Liver (tissue), 8 donors: ENCODE measurements at regions not wholly inside any gene's neighbourhood (a gene's known extent, or its start where the extent isn't known, plus 50 kb on each side); places are given as distances from the start of the nearest gene placed in this dataset.
A peak's percentile ranks its signal among the peaks of the same experiment; 100 is the strongest.

ENCODE experiments used
- DNase-seq: peaks from one replicate; pipeline ENCODE4 v3.0.0-alpha.2; 2017; ENCODE audit warnings: low spot score
- H3K27ac ChIP-seq, 2 donors: one replicate each; pipeline ENCODE4 v1.7.0; 2013; ENCODE audit warnings: inconsistent platforms in 2 of 2, low read length in 2 of 2, control low read depth in 1 of 2, low read depth in 1 of 2, mild to moderate bottlenecking in 1 of 2
- H3K27me3 ChIP-seq, 4 donors: one replicate each; pipeline versions ENCODE4 v1.6.1 to v1.7.0; 2013; ENCODE audit warnings: low read length in 3 of 4, inconsistent platforms in 1 of 4, mild to moderate bottlenecking in 1 of 4, moderate library complexity in 1 of 4; ENCODE audit not compliant: control insufficient read depth in 4 of 4, insufficient read depth in 4 of 4
- H3K36me3 ChIP-seq, 4 donors: one replicate each; pipeline versions ENCODE4 v1.6.1 to v1.7.0; 2013; ENCODE audit warnings: low read length in 3 of 4, mild to moderate bottlenecking in 3 of 4, low read depth in 1 of 4, moderate library complexity in 1 of 4; ENCODE audit not compliant: control insufficient read depth in 4 of 4, insufficient read depth in 3 of 4
- H3K4me1 ChIP-seq, 4 donors: one replicate each; pipeline versions ENCODE4 v1.6.1 to v1.7.0; 2013; ENCODE audit warnings: low read length in 3 of 4, mild to moderate bottlenecking in 3 of 4, moderate library complexity in 1 of 4; ENCODE audit not compliant: control insufficient read depth in 4 of 4, insufficient read depth in 4 of 4
- H3K4me3 ChIP-seq, 3 donors: one replicate each; pipeline versions ENCODE4 v1.6.1 to v1.7.0; 2013; ENCODE audit warnings: low read length in 3 of 3, control low read depth in 1 of 3, low read depth in 1 of 3, mild to moderate bottlenecking in 1 of 3
- H3K9ac ChIP-seq, 2 donors: one replicate each; pipeline ENCODE4 v1.7.0; 2013; ENCODE audit warnings: low read length in 2 of 2, mild to moderate bottlenecking in 2 of 2, moderate library complexity in 2 of 2, control low read depth in 1 of 2, low read depth in 1 of 2
- H3K9me3 ChIP-seq, 4 donors: one replicate each; pipeline versions ENCODE4 v1.6.1 to v1.7.0; 2013; ENCODE audit warnings: low read length in 3 of 4; ENCODE audit not compliant: control insufficient read depth in 4 of 4
- EGR1 ChIP-seq, 2 donors: IDR thresholded peaks; 2 replicates each; pipeline ENCODE4 v1.6.1; 2016 to 2018; ENCODE audit warnings: antibody characterized with exemption in 2 of 2, low read depth in 2 of 2
- FOXA1 ChIP-seq: IDR thresholded peaks from 2 replicates; pipeline ENCODE4 v1.6.1; 2016; ENCODE audit warnings: antibody characterized with exemption
- FOXA2 ChIP-seq: IDR thresholded peaks from 2 replicates; pipeline ENCODE4 v1.6.1; 2016; ENCODE audit warnings: antibody characterized with exemption
- GABPA ChIP-seq, 2 donors: IDR thresholded peaks in 1 of 2; conservative IDR thresholded peaks in 1 of 2; 2 replicates each; pipeline ENCODE4 v1.6.1; 2016; ENCODE audit warnings: antibody characterized with exemption in 2 of 2, mild to moderate bottlenecking in 1 of 2, moderate library complexity in 1 of 2
- HNF4A ChIP-seq, 2 donors: conservative IDR thresholded peaks; 2 replicates each; pipeline ENCODE4 v1.6.1; 2016; ENCODE audit warnings: antibody characterized with exemption in 2 of 2, mild to moderate bottlenecking in 2 of 2
- HNF4G ChIP-seq: IDR thresholded peaks from 2 replicates; pipeline ENCODE4 v1.6.1; 2016; ENCODE audit warnings: antibody characterized with exemption
- JUND ChIP-seq, 2 donors: IDR thresholded peaks; 2 replicates each; pipeline ENCODE4 v1.6.1; 2016; ENCODE audit warnings: antibody characterized with exemption in 2 of 2
- NR2F2 ChIP-seq: IDR thresholded peaks from 2 replicates; pipeline ENCODE4 v1.6.1; 2016; ENCODE audit warnings: antibody characterized with exemption
- RAD21 ChIP-seq, 2 donors: IDR thresholded peaks; 2 replicates each; pipeline ENCODE4 v1.6.1; 2016; ENCODE audit warnings: antibody characterized with exemption in 2 of 2, mild to moderate bottlenecking in 2 of 2
- RXRA ChIP-seq, 2 donors: IDR thresholded peaks; 2 replicates each; pipeline ENCODE4 v1.6.1; 2017 to 2018; ENCODE audit warnings: antibody characterized with exemption in 2 of 2, mild to moderate bottlenecking in 1 of 2
- SP1 ChIP-seq: IDR thresholded peaks from 2 replicates; pipeline ENCODE4 v1.6.1; 2018; ENCODE audit warnings: antibody characterized with exemption, mild to moderate bottlenecking
- TAF1 ChIP-seq: conservative IDR thresholded peaks from 2 replicates; pipeline ENCODE4 v1.6.1; 2016; ENCODE audit warnings: antibody characterized with exemption, mild to moderate bottlenecking
- YY1 ChIP-seq: IDR thresholded peaks from 2 replicates; pipeline ENCODE4 v1.6.1; 2016; ENCODE audit warnings: antibody characterized with exemption, mild to moderate bottlenecking
- WGBS: extraction: QIAGEN DNeasy Blood & Tissue Kit; methylation state at CpG from one replicate; pipeline ENCODE4 v1.1.7; 2013; 5-methylcytosine and 5-hydroxymethylcytosine counted together
- TF ChIP-seq, protein P1 (sequence below): fragments of 150-350 bp; IDR thresholded peaks from 2 replicates; pipeline ENCODE4 v1.5.1; 2017; ENCODE audit warnings: improper control_type of control experiment, low read depth, low read length; ENCODE audit not compliant: missing input control
- TF ChIP-seq, protein P2 (sequence below): IDR thresholded peaks from 2 replicates; pipeline ENCODE4 v1.6.1; 2016; ENCODE audit warnings: antibody characterized with exemption, mild to moderate bottlenecking
- TF ChIP-seq, protein P3 (sequence below): IDR thresholded peaks from 2 replicates; pipeline ENCODE4 v1.6.1; 2016; ENCODE audit warnings: antibody characterized with exemption
- TF ChIP-seq, protein P4 (sequence below): IDR thresholded peaks from 2 replicates; pipeline ENCODE4 v1.6.1; 2016; ENCODE audit warnings: antibody characterized with exemption
- TF ChIP-seq, protein P5 (sequence below): IDR thresholded peaks from 2 replicates; pipeline ENCODE4 v1.6.1; 2016; ENCODE audit warnings: antibody characterized with exemption
- donor health status: healthy.
- donor health status: healthy.
- donor health status: healthy.
- donor health status: healthy.
- donor health status: healthy.

DNA sequence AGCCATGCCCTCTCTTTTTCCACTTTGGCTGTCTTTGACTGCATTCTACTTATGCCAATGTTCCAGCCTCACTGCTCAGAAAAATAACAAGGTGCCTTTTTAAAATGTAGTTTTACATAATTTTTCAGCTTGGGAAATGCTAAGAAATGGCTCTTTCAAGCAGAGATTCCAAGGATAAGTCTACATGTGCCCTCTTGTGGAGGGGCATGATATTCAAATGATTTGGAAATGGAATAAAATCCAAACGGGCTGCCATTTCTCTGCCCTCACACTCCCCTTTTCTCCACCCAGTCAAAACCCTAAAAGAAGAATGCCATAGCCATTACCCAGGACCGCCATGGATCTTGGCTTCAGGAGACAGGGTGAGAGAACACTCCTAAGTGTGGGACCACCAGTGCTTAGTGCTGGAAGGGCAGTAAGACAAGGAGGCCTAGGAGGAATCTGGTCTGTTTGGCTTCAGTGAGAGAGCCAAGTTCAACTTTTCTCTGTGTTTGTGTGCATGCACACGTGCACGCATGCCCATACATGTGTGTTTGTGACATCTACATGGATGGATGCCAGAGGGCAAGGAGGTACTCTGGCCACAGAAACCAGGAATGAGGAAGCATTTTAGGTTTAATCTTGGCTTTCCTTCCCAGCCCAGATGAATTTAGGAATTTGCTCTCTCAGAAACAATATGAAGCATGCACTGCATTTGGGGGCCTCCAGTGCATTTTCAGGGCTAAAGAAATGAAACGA lies 174.0 kb upstream of the SLC14A2 start:
- Histone ChIP-seq H3K9ac (no peak overlapping the region), H3K27me3 (no peaks in the 10 kb centered on the region), H3K9me3 (no peaks in the 10 kb centered on the region), H3K27ac (no peak overlapping the region), H3K36me3 (no peaks in the 10 kb centered on the region), H3K4me3 (no peak overlapping the region), H3K4me1 (no peaks in the 10 kb centered on the region)
- no peak for DNase-seq
- TF ChIP-seq, protein P1, sequence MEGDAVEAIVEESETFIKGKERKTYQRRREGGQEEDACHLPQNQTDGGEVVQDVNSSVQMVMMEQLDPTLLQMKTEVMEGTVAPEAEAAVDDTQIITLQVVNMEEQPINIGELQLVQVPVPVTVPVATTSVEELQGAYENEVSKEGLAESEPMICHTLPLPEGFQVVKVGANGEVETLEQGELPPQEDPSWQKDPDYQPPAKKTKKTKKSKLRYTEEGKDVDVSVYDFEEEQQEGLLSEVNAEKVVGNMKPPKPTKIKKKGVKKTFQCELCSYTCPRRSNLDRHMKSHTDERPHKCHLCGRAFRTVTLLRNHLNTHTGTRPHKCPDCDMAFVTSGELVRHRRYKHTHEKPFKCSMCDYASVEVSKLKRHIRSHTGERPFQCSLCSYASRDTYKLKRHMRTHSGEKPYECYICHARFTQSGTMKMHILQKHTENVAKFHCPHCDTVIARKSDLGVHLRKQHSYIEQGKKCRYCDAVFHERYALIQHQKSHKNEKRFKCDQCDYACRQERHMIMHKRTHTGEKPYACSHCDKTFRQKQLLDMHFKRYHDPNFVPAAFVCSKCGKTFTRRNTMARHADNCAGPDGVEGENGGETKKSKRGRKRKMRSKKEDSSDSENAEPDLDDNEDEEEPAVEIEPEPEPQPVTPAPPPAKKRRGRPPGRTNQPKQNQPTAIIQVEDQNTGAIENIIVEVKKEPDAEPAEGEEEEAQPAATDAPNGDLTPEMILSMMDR = peak; percentile 11
- peak; percentile 48 to 59 for TF ChIP-seq RAD21 (IDR thresholded peaks at IDR 0.05)
- TF ChIP-seq, protein P2, sequence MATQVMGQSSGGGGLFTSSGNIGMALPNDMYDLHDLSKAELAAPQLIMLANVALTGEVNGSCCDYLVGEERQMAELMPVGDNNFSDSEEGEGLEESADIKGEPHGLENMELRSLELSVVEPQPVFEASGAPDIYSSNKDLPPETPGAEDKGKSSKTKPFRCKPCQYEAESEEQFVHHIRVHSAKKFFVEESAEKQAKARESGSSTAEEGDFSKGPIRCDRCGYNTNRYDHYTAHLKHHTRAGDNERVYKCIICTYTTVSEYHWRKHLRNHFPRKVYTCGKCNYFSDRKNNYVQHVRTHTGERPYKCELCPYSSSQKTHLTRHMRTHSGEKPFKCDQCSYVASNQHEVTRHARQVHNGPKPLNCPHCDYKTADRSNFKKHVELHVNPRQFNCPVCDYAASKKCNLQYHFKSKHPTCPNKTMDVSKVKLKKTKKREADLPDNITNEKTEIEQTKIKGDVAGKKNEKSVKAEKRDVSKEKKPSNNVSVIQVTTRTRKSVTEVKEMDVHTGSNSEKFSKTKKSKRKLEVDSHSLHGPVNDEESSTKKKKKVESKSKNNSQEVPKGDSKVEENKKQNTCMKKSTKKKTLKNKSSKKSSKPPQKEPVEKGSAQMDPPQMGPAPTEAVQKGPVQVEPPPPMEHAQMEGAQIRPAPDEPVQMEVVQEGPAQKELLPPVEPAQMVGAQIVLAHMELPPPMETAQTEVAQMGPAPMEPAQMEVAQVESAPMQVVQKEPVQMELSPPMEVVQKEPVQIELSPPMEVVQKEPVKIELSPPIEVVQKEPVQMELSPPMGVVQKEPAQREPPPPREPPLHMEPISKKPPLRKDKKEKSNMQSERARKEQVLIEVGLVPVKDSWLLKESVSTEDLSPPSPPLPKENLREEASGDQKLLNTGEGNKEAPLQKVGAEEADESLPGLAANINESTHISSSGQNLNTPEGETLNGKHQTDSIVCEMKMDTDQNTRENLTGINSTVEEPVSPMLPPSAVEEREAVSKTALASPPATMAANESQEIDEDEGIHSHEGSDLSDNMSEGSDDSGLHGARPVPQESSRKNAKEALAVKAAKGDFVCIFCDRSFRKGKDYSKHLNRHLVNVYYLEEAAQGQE = no peak
- WGBS = 70% methylated on average over 5 of the region's 5 CpGs

DNA sequence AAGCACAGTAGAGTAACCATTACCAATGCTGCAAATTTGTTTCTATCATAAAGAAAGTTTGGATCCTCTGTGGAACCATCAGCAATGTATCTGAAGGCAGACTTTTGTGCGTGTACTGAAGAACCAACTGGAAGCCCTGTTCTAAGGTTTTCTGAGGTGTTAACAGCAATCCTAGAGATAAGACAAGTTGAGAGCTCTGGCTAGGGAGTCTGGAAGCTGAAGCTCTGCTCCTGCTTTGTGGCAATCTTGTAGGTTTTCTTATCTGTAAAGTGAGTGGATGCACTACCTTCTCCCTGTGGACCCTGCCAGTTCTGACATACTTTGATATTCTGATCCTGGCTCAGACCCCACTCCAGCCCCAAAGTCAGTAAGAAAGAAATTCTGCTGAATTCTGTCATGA lies 171.2 kb upstream of the SLC14A2 start:
- no peak for DNase-seq
- H3K27ac ChIP-seq = no peak overlapping the region
- 85% methylated on average over 1 of the region's 1 CpG for WGBS
- no peak overlapping the region for H3K9ac ChIP-seq
- H3K27me3 ChIP-seq = no peaks in the 10 kb centered on the region
- no peaks in the 10 kb centered on the region for H3K36me3 ChIP-seq
- H3K4me3 ChIP-seq = no peak overlapping the region
- no peaks in the 10 kb centered on the region for H3K4me1 ChIP-seq
- no peak for TF ChIP-seq HNF4A (conservative IDR thresholded peaks at IDR 0.05)
- TF ChIP-seq, protein P3, sequence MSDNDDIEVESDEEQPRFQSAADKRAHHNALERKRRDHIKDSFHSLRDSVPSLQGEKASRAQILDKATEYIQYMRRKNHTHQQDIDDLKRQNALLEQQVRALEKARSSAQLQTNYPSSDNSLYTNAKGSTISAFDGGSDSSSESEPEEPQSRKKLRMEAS = no peak
- no peak for TF ChIP-seq TAF1
- no peaks in the 10 kb centered on the region for H3K9me3 ChIP-seq

DNA sequence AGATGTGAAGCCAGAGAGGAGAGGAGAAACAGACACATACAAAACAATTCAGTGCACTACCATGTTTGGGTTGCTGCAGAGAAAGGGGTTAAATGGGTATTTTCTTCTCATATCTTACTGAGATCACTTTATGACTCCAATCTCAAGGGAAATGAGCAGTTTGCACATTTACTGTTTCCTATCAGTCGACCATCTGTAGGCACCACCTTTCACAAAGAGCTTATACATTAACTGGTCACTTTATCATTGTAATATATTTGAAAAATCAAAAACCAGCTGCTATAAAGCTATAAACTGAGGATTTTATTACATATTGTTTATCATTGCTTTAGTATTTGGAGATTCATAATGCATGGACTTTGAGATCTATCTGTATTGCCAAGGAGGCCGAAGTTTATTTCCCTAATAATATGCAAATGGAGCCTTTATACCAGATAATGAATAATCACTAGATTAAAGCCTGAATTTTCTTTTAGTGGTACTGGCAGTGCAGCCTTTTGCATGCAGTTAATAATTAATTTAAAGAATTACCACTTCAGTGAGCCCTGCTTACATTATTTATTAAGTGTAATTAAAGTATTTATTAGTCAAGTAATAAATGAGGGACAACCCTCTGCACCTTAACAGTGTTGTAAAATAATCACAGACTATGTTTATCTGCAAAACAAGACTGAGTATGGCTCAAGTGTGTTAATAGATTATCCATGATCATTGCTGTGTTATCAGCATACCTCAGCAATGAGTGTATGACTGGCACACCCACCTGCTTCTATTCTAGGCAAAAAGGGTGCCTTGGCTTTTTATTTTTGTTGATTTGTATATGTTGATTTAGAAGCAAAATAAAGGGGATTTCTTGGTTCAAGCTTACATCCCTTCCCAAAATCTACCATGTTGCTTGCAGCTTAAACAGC lies 167.7 kb upstream of the SLC14A2 start:
- Histone ChIP-seq H3K4me1 (no peaks in the 10 kb centered on the region), H3K36me3 (no peaks in the 10 kb centered on the region), H3K9ac (no peak overlapping the region), H3K9me3 (no peaks in the 10 kb centered on the region), H3K27ac (no peak overlapping the region), H3K4me3 (no peak overlapping the region), H3K27me3 (no peaks in the 10 kb centered on the region)
- WGBS = 50% methylated on average over 2 of the region's 2 CpGs
- no peak for DNase-seq
- TF ChIP-seq NR2F2 (no peak), TAF1 (no peak), YY1 (no peak), FOXA1 (no peak), HNF4A (conservative IDR thresholded peaks at IDR 0.05) (no peak), GABPA (IDR thresholded peaks at IDR 0.05 in 1 of 2, conservative IDR thresholded peaks at IDR 0.05 in 1 of 2) (no peak), JUND (IDR thresholded peaks at IDR 0.05) (no peak), EGR1 (IDR thresholded peaks at IDR 0.05; ENCODE audit: low read depth in 2 of 2) (no peak), RAD21 (IDR thresholded peaks at IDR 0.05) (no peak), HNF4G (no peak), RXRA (IDR thresholded peaks at IDR 0.05) (no peak), SP1 (no peak), FOXA2 (no peak)
- TF ChIP-seq, protein P4, sequence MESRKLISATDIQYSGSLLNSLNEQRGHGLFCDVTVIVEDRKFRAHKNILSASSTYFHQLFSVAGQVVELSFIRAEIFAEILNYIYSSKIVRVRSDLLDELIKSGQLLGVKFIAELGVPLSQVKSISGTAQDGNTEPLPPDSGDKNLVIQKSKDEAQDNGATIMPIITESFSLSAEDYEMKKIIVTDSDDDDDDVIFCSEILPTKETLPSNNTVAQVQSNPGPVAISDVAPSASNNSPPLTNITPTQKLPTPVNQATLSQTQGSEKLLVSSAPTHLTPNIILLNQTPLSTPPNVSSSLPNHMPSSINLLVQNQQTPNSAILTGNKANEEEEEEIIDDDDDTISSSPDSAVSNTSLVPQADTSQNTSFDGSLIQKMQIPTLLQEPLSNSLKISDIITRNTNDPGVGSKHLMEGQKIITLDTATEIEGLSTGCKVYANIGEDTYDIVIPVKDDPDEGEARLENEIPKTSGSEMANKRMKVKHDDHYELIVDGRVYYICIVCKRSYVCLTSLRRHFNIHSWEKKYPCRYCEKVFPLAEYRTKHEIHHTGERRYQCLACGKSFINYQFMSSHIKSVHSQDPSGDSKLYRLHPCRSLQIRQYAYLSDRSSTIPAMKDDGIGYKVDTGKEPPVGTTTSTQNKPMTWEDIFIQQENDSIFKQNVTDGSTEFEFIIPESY = no peak
- TF ChIP-seq, protein P3 = no peak
- TF ChIP-seq, protein P5, sequence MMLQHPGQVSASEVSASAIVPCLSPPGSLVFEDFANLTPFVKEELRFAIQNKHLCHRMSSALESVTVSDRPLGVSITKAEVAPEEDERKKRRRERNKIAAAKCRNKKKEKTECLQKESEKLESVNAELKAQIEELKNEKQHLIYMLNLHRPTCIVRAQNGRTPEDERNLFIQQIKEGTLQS = no peak
